Ishikawa (cell line): ENCODE measurements at regions not wholly inside any gene's neighbourhood (a gene's known extent, or its start where the extent isn't known, plus 50 kb on each side); places are given as distances from the start of the nearest gene placed in this dataset.

ENCODE experiments used
- CEBPB ChIP-seq: IDR thresholded peaks from 2 replicates; pipeline ENCODE4 v1.6.1; 2012
- EP300 ChIP-seq: IDR thresholded peaks from 2 replicates; pipeline ENCODE4 v1.6.1; 2012; ENCODE audit warnings: borderline replicate concordance
- FOXM1 ChIP-seq: IDR thresholded peaks from 2 replicates; pipeline ENCODE4 v1.6.1; 2012; ENCODE audit warnings: low read depth, borderline replicate concordance
- RAD21 ChIP-seq: IDR thresholded peaks from 2 replicates; pipeline ENCODE4 v1.6.1; 2012; ENCODE audit warnings: low read depth
- TAF1 ChIP-seq: IDR thresholded peaks from 2 replicates; pipeline ENCODE4 v1.6.1; 2012; ENCODE audit warnings: low read depth, mild to moderate bottlenecking
- TEAD4 ChIP-seq: IDR thresholded peaks from 2 replicates; pipeline ENCODE4 v1.6.1; 2012
- TF ChIP-seq, protein P1 (sequence below): IDR thresholded peaks from 2 replicates; pipeline ENCODE4 v1.6.1; 2012; ENCODE audit warnings: low read depth, mild to moderate bottlenecking
- TF ChIP-seq, protein P2 (sequence below): IDR thresholded peaks from 2 replicates; pipeline ENCODE4 v1.6.1; 2012
- TF ChIP-seq, protein P3 (sequence below): IDR thresholded peaks from 2 replicates; pipeline ENCODE4 v1.6.1; 2012

DNA sequence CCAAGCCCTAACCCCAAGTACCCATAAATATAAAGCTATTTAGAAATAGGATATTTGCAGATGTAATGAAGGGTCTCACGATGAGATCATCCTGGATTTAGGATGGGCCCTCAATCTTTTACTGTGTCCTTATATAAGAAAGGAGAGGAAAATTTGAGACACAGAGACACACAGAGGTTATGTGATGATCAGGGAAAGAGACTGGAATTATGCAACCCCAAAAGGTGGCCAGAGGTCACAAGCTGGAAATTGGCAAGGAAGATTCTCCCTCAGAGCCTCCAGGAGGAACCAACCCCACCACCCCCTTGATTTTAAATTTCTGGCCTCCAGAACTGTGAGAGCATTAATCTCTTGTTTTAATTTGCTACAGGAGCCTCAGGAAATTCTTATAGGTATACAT is 334.9 kb upstream of the PRICKLE1 start:
- TF ChIP-seq RAD21: no peak
- TF ChIP-seq CEBPB: no peak
- TF ChIP-seq, protein P1, sequence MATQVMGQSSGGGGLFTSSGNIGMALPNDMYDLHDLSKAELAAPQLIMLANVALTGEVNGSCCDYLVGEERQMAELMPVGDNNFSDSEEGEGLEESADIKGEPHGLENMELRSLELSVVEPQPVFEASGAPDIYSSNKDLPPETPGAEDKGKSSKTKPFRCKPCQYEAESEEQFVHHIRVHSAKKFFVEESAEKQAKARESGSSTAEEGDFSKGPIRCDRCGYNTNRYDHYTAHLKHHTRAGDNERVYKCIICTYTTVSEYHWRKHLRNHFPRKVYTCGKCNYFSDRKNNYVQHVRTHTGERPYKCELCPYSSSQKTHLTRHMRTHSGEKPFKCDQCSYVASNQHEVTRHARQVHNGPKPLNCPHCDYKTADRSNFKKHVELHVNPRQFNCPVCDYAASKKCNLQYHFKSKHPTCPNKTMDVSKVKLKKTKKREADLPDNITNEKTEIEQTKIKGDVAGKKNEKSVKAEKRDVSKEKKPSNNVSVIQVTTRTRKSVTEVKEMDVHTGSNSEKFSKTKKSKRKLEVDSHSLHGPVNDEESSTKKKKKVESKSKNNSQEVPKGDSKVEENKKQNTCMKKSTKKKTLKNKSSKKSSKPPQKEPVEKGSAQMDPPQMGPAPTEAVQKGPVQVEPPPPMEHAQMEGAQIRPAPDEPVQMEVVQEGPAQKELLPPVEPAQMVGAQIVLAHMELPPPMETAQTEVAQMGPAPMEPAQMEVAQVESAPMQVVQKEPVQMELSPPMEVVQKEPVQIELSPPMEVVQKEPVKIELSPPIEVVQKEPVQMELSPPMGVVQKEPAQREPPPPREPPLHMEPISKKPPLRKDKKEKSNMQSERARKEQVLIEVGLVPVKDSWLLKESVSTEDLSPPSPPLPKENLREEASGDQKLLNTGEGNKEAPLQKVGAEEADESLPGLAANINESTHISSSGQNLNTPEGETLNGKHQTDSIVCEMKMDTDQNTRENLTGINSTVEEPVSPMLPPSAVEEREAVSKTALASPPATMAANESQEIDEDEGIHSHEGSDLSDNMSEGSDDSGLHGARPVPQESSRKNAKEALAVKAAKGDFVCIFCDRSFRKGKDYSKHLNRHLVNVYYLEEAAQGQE: no peak
- TF ChIP-seq TAF1: no peak
- TF ChIP-seq, protein P2, sequence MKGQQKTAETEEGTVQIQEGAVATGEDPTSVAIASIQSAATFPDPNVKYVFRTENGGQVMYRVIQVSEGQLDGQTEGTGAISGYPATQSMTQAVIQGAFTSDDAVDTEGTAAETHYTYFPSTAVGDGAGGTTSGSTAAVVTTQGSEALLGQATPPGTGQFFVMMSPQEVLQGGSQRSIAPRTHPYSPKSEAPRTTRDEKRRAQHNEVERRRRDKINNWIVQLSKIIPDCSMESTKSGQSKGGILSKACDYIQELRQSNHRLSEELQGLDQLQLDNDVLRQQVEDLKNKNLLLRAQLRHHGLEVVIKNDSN: no peak
- no peak for TF ChIP-seq FOXM1
- TF ChIP-seq TEAD4: no peak
- TF ChIP-seq EP300: no peak
- TF ChIP-seq, protein P3, sequence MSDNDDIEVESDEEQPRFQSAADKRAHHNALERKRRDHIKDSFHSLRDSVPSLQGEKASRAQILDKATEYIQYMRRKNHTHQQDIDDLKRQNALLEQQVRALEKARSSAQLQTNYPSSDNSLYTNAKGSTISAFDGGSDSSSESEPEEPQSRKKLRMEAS: no peak
